Midbrain (tissue), 1 donor: ENCODE measurements at regions not wholly inside any gene's neighbourhood (a gene's known extent, or its start where the extent isn't known, plus 50 kb on each side); places are given as distances from the start of the nearest gene placed in this dataset.

Experiments
- DNase-seq: peaks from one replicate; lab custom pipeline; 2025; lab: John Stamatoyannopoulos, UW

DNA sequence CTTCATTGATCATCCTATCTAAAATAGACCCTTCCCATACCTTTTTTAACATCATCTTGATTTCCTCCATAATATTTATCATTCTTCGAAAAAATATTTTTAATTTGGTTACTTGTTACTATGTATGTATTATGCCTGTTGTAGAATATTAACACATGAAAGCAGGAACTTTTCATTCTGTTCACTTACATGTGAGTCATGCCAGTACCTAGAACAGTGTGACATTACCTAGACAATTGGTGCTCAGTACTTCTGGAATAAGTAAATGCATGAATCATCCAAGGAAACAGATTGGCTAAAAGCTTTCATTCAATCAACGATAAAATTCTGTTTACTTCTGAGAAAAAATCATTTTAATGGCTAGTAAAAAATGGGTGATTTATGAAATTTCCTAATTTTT, 76.4 kb downstream of the CXXC4 start:
- no peak for DNase-seq

DNA sequence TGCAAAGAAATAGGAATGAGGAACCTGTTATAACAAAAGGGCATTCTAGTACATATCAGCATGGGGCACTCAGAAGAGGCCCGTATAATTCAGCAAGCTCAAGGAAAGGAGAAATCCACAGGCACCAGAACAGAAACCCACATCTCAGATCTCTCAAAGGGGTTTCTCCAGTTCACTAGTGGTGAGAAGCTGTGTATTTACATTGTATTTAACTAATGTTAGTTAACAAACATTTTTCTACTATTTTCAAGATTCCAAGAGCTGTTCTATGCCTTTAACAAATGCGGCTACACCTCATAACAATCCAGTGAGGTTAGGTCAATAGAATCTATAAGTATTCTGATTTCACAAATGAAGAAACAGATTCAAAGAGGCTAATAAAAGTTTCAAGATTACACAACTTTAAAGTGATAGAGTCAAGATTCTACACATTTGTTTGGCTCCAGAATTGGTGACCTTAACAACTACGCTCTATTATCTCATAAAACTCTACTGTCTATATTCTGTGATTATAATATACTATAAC, 77.3 kb downstream of the CXXC4 start:
- DNase-seq = no peak

DNA sequence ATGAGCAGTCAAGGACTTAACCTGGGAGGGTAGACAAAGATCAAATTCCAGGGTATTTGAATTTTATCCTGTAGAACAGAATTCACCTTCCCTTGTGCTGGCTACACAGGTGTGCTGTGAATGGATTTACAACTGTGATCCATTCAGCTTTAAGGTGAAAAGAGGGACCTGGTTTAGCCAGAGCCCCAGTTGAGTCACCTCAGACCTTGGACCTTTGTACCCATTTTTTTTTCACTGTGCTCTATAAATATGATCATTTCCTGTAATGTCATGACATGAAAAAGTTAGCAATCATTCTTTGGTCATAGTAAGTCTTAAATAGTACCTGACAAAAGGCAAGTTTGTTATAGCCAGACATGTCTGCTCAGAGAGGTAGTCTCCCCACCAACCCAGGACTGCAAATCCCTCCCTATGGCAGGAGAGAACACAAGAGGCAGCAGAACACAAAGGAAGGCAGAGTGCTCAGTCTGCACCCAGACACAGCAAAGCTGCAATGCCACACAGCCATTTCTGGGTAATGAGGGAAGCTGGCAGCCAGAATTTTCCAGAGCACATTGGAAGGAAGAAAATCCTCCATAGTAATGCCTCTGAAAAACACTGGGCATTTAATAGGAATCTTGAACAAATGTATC, 77.9 kb downstream of the CXXC4 start:
- DNase-seq = no peak

- no peak for DNase-seq
These were observed 81.2 kb downstream of the CXXC4 start for GRCh38 chr4:104413487-104413886.

- no peak for DNase-seq
These were observed 82.3 kb downstream of the CXXC4 start for GRCh38 chr4:104412344-104412743.

DNA sequence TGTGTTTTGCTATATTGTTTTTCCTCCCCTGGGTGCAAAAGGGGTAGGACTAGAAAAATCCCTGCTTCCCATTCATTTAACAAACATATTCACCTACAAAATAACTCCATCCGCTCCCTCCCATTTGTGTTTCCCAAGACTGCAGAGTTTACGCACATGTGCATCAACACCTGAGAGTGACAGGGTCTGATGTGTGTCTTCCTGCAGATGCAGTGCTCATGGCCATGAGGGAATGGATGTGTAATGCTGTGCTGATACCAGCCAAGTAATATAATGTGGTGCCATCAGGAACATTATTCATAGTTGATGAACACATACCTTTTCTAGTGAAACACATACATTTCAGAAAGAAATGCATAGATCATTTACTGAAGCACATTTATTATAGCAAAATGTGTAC, 83.2 kb downstream of the CXXC4 start:
- no peak for DNase-seq

- DNase-seq = no peak
These were observed 85.8 kb downstream of the CXXC4 start for GRCh38 chr4:104408878-104409277.

DNA sequence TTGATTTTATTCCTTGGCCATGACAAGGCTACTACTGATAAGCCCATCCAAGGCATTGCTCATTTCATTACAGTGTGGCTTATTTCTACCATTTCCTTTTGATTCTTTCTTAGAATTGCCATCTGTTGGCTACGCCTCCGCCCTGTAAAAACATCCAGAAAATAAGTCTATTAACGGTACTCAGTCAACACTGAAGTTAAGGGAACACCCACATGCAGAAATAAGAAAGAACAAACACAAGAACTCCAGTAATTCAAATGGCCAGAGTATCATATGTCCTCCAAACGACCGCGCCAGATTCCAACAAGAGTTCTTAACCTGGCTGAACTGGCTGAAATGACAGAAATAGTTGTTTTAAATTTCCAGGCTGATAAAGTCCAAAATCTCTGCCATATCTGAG, 90.3 kb downstream of the CXXC4 start:
- DNase-seq = no peak

DNA sequence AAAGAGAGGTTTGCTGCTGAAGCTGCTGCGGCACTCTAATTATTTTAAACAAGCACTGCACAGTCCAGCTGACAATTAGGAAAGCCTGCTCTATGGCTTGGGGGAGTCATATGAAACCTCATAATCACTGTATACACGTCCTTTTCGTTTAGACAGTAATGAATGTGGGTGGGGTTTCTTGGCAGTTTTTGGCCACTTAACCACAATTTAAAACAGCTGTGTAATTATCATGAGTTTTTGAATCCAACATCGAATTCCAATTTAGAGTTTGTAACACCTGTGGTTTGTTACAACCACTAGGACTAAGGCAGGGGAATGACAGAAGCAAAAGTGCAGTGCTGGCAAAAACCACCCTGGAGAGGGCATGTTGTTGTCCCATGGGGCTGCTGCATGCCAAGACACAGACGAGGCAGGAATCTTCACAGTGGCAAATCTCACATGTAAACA, 99.5 kb downstream of the CXXC4 start:
- DNase-seq = no peak

DNA sequence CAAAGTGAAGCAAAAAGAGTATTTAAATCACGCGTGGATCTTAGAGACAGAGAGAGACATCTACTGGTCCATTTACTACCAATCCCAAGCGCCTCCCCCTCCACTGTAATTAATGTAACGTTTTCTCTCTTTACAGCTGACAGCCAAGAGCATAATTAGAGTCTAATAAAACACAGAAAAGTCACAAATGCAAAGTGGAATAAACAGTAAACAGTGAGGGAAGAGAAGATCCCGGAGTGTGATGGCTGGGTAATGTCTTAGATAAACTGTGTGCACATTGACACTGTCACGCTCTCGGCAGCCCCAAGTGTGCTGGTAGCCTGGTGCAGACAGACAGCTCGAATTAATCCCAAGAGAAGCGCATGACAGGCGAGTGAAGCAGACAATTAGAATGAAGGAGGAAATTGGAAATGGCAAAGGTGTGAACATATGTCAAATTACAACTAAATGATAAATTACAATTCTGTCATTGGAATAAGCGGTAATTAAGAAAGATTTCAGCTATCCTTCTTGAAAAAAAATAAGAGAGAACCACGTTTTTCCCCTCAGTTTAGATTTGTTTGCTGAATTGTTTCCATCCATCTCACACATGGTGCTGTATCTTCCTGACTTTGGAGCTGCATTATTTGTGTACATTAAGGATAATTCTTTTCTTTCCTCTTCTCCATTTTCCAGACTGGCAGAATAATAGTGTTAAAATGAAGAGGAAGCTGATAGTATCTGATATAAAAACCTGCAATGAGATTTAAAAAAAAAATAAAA, 100.1 kb downstream of the CXXC4 start:
- DNase-seq = peak; percentile 91

- DNase-seq = no peak
These were observed 100.9 kb downstream of the CXXC4 start for GRCh38 chr4:104393655-104394324.

DNA sequence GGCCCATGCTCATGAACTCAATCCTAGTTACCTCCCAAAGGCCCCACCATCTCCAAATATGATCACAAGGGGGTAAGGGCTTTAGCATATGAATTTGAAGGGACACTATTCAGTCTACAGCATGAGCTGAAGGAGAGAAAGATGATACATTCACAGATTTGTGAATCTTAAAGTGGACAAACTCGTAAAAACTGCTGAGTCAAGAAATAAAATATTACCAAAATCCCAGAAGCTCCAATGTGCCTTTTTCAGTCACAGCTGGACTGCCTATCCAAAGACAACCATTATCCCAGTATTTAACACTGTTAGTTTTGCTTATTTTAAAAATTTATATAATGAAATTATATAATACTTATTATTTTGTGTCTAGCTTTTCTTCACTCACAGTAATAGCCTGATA, 109.0 kb downstream of the CXXC4 start:
- DNase-seq = no peak

GRCh38 chr4:104382961-104383360, 111.7 kb downstream of the CXXC4 start:
- no peak for DNase-seq

DNA sequence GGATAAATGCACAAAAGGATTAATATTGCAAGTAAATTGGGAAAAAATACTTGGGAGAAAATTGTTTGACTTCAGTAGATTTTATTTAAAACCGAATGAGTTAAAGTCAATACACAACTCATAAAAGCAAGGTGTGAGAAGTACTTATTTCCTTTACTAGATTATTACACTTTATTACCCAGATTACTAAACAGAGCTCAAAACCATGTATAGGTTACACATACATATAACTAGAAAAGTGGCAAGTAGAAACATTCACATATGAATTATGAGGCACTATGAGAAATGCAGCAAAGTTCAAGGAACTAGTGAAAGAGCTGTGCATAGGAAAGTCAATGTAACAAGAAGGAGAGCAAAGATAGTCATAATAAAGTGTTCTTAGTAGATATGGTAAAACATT, 113.0 kb downstream of the CXXC4 start:
- DNase-seq = no peak

GRCh38 chr4:104365618-104366017, 129.1 kb downstream of the CXXC4 start:
- DNase-seq = no peak

DNA sequence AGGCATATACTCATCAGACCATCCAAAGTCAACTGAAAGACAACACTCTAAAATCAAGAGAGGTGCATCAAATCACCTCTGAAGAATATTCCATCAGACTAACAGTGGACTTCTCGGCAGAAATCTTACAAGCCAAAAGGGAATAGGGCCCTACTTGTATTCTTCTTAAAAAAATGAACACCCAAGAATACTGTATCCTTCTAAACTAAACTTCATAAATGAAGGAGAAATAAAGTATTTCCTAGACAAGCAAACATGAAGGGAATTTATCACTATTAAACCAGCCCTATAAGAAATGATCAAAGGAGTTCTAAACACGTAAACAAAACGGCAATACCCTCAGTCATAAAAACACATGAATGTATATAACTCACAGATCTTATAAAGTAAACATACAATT, 141.2 kb downstream of the CXXC4 start:
- DNase-seq = no peak

DNA sequence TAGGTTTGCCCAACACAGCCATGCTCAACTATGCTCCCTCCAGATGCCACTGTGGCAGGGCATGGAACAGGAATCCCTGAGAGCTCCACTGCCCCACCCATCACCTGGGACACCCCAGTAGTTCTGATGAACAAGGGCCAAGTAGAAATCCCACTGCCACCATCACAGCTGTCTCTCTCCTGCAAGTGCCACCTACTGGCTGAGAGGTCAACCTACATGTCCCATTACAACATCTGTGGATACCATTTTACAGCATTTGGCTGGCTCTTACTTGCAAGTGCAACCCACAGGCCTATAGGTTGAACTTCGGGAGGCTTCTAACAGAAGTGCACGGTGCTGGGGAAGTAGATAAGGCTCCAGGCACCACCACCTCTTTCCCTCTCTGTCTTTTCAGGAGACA, 142.5 kb downstream of the CXXC4 start:
- no peak for DNase-seq

DNA sequence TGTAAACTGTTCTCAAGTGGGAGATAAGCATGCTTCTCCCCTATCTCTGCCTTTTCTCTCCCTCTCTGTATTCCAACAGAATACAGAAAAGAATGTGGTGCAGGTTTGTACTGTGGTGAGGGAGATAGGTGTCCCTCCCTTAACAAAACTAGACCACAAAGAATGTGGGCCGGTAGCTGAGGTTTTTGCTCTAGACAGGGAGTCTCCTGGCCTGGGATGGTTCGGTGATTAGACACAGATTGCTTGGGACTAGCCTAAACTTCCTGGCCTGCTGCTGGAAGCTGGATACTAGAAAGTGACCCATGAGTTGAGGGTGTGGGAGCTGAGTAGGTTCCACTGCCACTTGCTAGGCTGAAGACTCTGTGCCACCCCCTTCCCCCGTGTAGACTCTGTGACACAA, 143.0 kb downstream of the CXXC4 start:
- DNase-seq = no peak

- no peak for DNase-seq
These were observed 149.0 kb downstream of the CXXC4 start for GRCh38 chr4:104345598-104346242.

DNA sequence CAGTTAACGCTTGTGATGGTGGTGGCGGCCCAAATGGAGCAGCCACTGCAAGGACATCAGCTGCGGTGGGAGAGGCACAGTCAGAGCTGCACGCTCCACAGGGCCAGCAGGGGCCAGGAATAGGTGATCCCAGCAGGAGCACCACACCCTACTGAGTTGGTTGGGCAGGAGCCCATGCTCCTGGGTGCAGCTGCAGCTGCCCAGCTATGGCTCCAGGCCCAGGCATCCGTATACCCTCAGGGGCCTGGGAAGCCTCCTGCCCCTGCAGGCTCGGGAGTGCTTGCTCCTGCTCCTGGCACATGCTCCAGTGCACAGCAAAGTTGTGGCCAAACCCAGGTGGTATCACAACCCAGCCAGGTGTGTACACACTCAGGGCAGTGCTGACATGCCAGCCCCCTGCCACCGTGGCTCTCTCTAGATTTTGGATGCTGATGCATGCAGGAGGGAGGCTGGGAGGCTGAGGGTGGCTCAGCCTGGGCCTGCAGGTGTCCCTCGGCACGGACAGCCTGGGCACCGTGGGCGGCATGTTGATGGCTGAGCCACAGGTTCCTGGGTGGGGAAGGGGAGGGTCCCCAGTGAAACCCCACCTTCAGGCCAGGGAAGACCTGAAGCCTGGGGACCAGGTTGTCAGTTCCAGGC, 150.2 kb downstream of the CXXC4 start:
- no peak for DNase-seq

DNA sequence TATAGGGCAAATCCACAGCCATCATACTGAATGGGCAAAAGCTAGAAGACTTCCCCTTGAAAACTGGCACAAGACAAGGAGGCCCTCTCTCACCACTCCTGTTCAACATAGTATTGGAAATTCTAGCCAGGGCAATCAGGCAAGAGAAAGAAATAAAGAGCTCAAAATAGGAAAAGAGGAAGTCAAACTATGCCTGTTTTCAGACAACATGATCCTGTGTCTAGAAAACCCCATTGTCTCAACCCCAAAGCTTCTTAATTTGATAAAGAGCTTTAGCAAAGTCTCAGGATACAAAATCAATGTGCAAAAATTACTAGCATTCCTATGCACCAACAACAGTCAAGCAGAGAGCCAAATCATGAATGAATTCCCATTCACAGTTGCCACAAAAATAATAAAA, 160.3 kb downstream of the CXXC4 start:
- DNase-seq = no peak
